Lower lobe of right lung (tissue), 2 donors: ENCODE measurements at regions not wholly inside any gene's neighbourhood (a gene's known extent, or its start where the extent isn't known, plus 50 kb on each side); places are given as distances from the start of the nearest gene placed in this dataset.

Source experiments
- ATAC-seq, 2 donors: fragments of 200-7000 bp; cut with Tn5 transposase; one replicate each; pipeline ENCODE4 v1.9.1; 2020 to 2022; ENCODE audit warnings: mild to moderate bottlenecking in 2 of 2, moderate library complexity in 2 of 2
- DNase-seq: peaks from one replicate; pipeline ENCODE4 v3.0.0-alpha.2; 2020
- H3K27ac ChIP-seq: fragments of 200-600 bp; one replicate; pipeline ENCODE4 v1.8.0; 2022
- H3K27me3 ChIP-seq: fragments of 200-600 bp; one replicate; pipeline ENCODE4 v1.8.0; 2022; ENCODE audit warnings: low read depth
- H3K36me3 ChIP-seq: fragments of 200-600 bp; one replicate; pipeline ENCODE4 v1.8.0; 2022; ENCODE audit warnings: mild to moderate bottlenecking
- H3K4me1 ChIP-seq: fragments of 200-600 bp; one replicate; pipeline ENCODE4 v1.8.0; 2022
- H3K4me3 ChIP-seq: fragments of 200-600 bp; one replicate; pipeline ENCODE4 v1.8.0; 2022; ENCODE audit warnings: mild to moderate bottlenecking
- H3K9me3 ChIP-seq: fragments of 200-600 bp; one replicate; pipeline ENCODE4 v1.8.0; 2022
- intact Hi-C: fragments of 100-400 bp; cut with DNase I; formaldehyde crosslinking; loops from one replicate; pipeline ENCODE4 v1.11.0; 2022
- TF ChIP-seq, protein P1 (sequence below): fragments of 200-600 bp; IDR thresholded peaks from one replicate; pipeline ENCODE4 v1.8.0; 2022; ENCODE audit warnings: antibody characterized with exemption, mild to moderate bottlenecking
- donor health status: DM: no; HTN: yes; CAD: no; lungs with severe emphysema.

GRCh38 chr20:10109641-10110040 is 74.9 kb downstream of the ANKEF1 start:
- H3K4me1 ChIP-seq: no peaks in the 10 kb centered on the region
- no peaks in the 10 kb centered on the region for H3K9me3 ChIP-seq
- no peaks in the 10 kb centered on the region for H3K27me3 ChIP-seq
- intact Hi-C loops: no loop called here
- H3K4me3 ChIP-seq: no peak overlapping the region
- TF ChIP-seq, protein P1, sequence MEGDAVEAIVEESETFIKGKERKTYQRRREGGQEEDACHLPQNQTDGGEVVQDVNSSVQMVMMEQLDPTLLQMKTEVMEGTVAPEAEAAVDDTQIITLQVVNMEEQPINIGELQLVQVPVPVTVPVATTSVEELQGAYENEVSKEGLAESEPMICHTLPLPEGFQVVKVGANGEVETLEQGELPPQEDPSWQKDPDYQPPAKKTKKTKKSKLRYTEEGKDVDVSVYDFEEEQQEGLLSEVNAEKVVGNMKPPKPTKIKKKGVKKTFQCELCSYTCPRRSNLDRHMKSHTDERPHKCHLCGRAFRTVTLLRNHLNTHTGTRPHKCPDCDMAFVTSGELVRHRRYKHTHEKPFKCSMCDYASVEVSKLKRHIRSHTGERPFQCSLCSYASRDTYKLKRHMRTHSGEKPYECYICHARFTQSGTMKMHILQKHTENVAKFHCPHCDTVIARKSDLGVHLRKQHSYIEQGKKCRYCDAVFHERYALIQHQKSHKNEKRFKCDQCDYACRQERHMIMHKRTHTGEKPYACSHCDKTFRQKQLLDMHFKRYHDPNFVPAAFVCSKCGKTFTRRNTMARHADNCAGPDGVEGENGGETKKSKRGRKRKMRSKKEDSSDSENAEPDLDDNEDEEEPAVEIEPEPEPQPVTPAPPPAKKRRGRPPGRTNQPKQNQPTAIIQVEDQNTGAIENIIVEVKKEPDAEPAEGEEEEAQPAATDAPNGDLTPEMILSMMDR: no peak
- no peak for ATAC-seq
- DNase-seq: no peak
- H3K36me3 ChIP-seq: no peaks in the 10 kb centered on the region
- no peak overlapping the region for H3K27ac ChIP-seq

GRCh38 chr20:10110151-10110550 is 75.4 kb downstream of the ANKEF1 start:
- Histone ChIP-seq H3K4me1 (no peaks in the 10 kb centered on the region), H3K27me3 (no peaks in the 10 kb centered on the region), H3K4me3 (no peak overlapping the region), H3K27ac (no peak overlapping the region), H3K36me3 (no peaks in the 10 kb centered on the region), H3K9me3 (no peaks in the 10 kb centered on the region)
- no peak for DNase-seq
- intact Hi-C loops: no loop called here
- no peak for ATAC-seq
- TF ChIP-seq, protein P1: no peak

DNA sequence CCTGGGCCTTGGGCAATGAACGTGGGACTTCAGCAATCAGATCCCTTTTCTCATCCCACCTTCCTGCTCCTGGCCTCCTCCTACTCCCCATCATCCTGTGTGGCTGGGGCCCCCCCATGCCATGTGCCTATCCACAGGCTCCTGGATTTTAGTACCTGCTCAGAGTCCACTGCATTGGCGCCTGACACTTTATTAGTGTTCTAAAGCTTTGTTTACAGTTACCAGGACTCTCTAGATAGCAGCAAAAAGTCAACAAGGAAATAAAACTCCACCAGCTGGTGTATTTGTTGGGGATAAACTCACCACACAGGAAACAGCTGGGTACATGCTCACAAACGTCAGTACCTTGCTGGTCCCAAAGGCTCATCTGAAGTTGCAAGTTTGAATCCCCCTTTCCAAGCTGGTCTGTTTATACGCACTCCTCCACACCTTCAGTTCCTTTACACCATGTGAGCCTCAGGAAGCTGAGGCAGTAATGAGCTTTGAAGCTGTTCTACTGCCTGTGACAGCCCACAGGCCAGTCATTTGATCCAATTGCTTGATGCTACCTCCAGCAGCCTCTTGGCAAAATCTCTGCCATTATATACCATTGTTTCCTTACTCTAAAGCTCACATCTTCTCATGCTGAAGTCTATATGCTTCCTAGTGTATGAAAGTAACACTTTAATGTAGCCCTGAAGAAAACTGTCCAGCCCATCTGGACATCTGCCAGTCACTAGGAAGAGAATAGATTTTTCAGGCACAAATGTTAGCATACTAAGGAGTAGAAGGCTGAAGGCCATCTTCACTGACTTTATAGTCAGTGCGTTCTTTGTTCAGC is 76.6 kb downstream of the ANKEF1 start:
- Histone ChIP-seq H3K27me3 (no peaks in the 10 kb centered on the region), H3K4me1 (no peaks in the 10 kb centered on the region), H3K9me3 (no peaks in the 10 kb centered on the region), H3K36me3 (no peaks in the 10 kb centered on the region), H3K27ac (no peak overlapping the region), H3K4me3 (no peak overlapping the region)
- DNase-seq (no peak), ATAC-seq (peak in 1 of 2 donors; percentile 13)
- intact Hi-C loops: no loop called here
- TF ChIP-seq, protein P1: no peak

DNA sequence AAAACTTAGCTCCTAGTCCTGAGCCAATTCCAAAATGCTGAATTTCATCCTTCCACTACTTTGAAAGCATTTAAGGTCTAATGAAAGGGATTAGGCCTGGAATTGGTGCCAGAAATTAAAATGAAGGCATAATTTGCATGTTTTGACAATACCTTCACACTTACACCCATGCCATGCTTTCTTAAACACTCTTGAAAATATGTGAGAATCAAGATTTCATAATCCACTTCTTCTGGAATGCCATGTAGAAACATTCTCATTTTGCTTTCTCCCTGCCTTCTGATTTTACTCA is 77.1 kb downstream of the ANKEF1 start:
- Histone ChIP-seq H3K27ac (no peak overlapping the region), H3K27me3 (no peaks in the 10 kb centered on the region)
- intact Hi-C loops: no loop called here

GRCh38 chr20:10113746-10114145 is 79.0 kb downstream of the ANKEF1 start:
- intact Hi-C loops: no loop called here
- Histone ChIP-seq H3K4me3 (no peak overlapping the region), H3K9me3 (no peaks in the 10 kb centered on the region), H3K36me3 (no peaks in the 10 kb centered on the region), H3K27me3 (no peaks in the 10 kb centered on the region), H3K27ac (no peak overlapping the region), H3K4me1 (no peaks in the 10 kb centered on the region)
- DNase-seq (no peak), ATAC-seq (no peak)
- TF ChIP-seq, protein P1: no peak

More for the DNA sequence above, 77.1 kb downstream of the ANKEF1 start:
- Histone ChIP-seq H3K4me1 (no peaks in the 10 kb centered on the region), H3K9me3 (no peaks in the 10 kb centered on the region), H3K4me3 (no peak overlapping the region), H3K36me3 (no peaks in the 10 kb centered on the region)
- TF ChIP-seq, protein P1: no peak
- no peak for ATAC-seq
- DNase-seq: no peak
